ENCODE measurements at regions not wholly inside any gene's neighbourhood (a gene's known extent, or its start where the extent isn't known, plus 50 kb on each side); places are given as distances from the start of the nearest gene placed in this dataset.

DNA sequence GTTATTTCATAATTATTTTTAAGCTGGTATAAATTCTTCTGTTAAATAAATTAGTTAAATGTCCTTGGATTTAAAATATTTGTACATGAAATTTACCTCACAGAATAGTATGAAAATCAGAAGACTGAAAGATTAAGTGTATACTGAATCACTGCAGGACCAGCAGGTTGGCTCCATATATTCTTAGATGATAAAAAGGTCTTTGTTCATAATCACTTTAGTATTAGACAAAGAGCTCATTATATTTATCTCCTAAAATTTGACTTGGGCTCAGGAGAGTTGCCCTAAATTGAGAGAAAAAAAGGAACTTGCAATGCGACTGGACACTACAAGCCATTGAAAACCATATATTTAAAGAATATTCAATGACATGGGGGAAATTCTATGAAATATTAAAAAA lies 766.4 kb upstream of the CITED2 start:
- no peak for TF ChIP-seq CTCF (IDR thresholded peaks at IDR 0.05)
- H3K4me3 ChIP-seq, result no peak overlapping the region
- no peak for DNase-seq (ENCODE audit: low spot score)
- no peak overlapping the region for H3K27ac ChIP-seq

- Histone ChIP-seq H3K4me3 (no peak overlapping the region), H3K27ac (no peak overlapping the region)
- DNase-seq (ENCODE audit: low spot score), result no peak
- TF ChIP-seq CTCF (IDR thresholded peaks at IDR 0.05), result no peak
Observed at GRCh38 chr6:140138311-140139010, 764.0 kb upstream of the CITED2 start.

DNA sequence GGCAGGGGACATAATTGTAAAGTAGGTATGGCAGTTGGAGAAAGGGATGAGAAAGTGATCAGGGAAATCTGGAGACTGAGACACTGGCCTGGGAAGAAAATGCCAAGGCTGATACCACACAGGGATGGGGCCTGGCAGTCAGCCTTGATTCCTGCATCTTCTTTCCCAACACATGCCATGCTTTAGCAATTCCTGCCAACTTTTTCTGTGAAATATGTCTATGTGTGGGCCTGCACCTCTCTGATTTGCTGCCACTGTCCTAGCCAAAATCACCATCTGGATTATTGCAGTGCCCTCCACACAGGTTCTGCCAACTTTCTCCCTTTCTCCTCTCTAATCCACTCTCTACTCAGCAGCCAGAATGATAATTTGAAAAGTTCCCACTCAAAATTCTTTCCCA lies 759.8 kb upstream of the CITED2 start:
- no peak overlapping the region for H3K4me3 ChIP-seq
- no peak for TF ChIP-seq CTCF (IDR thresholded peaks at IDR 0.05)
- H3K27ac ChIP-seq, result no peak overlapping the region
- no peak for DNase-seq (ENCODE audit: low spot score)

GRCh38 chr6:140130074-140130473 lies 755.6 kb upstream of the CITED2 start:
- Histone ChIP-seq H3K4me3 (no peak overlapping the region), H3K27ac (no peak overlapping the region)
- no peak for DNase-seq (ENCODE audit: low spot score)
- no peak for TF ChIP-seq CTCF (IDR thresholded peaks at IDR 0.05)

DNA sequence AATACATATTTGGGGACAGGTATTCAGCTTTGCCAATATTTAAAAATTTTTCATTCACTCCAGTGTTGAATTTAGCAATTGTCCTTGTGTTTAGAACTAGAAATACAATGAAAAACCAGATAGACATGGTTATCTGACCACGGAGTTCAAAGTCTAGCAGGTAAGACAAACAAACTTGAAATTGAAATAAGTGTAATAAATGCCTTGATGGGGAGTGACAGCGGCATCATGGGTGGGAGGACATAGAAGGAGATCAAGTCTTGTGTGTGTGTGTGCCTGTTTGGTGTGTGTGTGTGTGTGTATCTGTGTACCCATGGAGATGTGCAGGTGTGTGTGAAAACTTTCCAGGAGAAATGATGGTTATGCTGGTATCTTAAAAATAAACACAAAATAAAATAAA lies 750.0 kb upstream of the CITED2 start:
- Histone ChIP-seq H3K27ac (no peak overlapping the region), H3K4me3 (no peak overlapping the region)
- DNase-seq (ENCODE audit: low spot score), result no peak
- TF ChIP-seq CTCF (IDR thresholded peaks at IDR 0.05), result no peak

DNA sequence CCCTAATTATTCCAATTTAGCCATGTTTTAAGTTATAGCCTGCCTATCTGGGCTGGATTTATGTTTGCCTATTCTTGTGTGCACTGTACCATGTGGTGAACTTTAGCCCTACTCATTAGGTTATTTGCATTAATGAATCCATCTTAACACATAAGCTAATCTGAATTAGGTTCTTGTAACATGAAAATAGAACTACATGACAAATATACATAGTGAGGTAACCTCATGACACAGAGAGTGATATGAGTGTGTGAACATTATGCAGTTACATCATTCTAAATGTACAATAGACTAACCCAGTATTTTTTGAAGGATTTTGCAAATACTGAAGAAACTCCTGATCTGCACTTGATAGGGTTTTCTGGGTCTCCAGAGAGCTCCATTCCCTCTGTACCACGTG lies 733.7 kb upstream of the CITED2 start:
- no peak for DNase-seq (ENCODE audit: low spot score)
- TF ChIP-seq CTCF (IDR thresholded peaks at IDR 0.05), result no peak
- no peak overlapping the region for H3K4me3 ChIP-seq
- no peak overlapping the region for H3K27ac ChIP-seq

DNA sequence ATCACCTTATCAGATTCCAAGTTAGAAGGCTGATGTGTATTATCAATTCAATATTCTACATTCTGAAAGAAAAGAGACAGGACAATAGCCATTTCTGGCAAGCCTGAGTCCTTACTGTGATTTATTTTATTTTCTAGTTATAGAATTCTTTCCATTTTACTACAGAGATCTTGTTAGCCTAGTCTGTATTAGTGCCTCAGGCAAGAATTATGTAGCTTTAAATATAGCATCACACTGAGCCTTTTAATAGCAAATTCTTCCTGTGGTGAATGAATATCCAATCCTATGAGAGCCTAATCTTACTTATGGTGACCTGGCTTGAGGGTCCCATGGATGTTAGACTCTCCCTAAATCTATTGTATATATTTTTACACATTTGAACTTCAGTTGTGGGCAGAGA lies 732.8 kb upstream of the CITED2 start:
- DNase-seq (ENCODE audit: low spot score), result no peak
- no peak overlapping the region for H3K27ac ChIP-seq
- no peak for TF ChIP-seq CTCF (IDR thresholded peaks at IDR 0.05)
- no peak overlapping the region for H3K4me3 ChIP-seq

All from coronary artery (tissue), 2 donors.